Upper lobe of right lung (tissue), 1 donor: ENCODE measurements at regions not wholly inside any gene's neighbourhood (a gene's known extent, or its start where the extent isn't known, plus 50 kb on each side); places are given as distances from the start of the nearest gene placed in this dataset.
"Not testable (repeated sequence)": the region's sequence is repeated elsewhere in the genome, so short reads cannot be mapped to it uniquely, and the experiment has no call there.

Experiments
- ATAC-seq: fragments of 200-7000 bp; cut with Tn5 transposase; one replicate; pipeline ENCODE4 v1.9.1; 2020; ENCODE audit warnings: mild to moderate bottlenecking, moderate library complexity
- DNase-seq: peaks from one replicate; pipeline ENCODE4 v3.0.0-alpha.2; 2020
- H3K27ac ChIP-seq: fragments of 200-600 bp; one replicate; pipeline ENCODE4 v1.8.0; 2022
- H3K27me3 ChIP-seq: fragments of 200-600 bp; one replicate; pipeline ENCODE4 v1.8.0; 2022; ENCODE audit warnings: mild to moderate bottlenecking
- H3K36me3 ChIP-seq: fragments of 200-600 bp; one replicate; pipeline ENCODE4 v1.8.0; 2022
- H3K4me1 ChIP-seq: fragments of 200-600 bp; one replicate; pipeline ENCODE4 v1.8.0; 2022
- H3K4me3 ChIP-seq: fragments of 200-600 bp; one replicate; pipeline ENCODE4 v1.8.0; 2022; ENCODE audit warnings: mild to moderate bottlenecking
- H3K9me3 ChIP-seq: fragments of 200-600 bp; one replicate; pipeline ENCODE4 v1.8.0; 2022
- intact Hi-C: fragments of 100-400 bp; cut with DNase I; formaldehyde crosslinking; loops from one replicate; pipeline ENCODE4 v1.11.0; 2022
- TF ChIP-seq, protein P1 (sequence below): fragments of 200-600 bp; IDR thresholded peaks from one replicate; pipeline ENCODE4 v1.8.0; 2022; ENCODE audit warnings: antibody characterized with exemption
- donor health status: DM: no; HTN: yes; CAD: no; lungs with severe emphysema.

DNA sequence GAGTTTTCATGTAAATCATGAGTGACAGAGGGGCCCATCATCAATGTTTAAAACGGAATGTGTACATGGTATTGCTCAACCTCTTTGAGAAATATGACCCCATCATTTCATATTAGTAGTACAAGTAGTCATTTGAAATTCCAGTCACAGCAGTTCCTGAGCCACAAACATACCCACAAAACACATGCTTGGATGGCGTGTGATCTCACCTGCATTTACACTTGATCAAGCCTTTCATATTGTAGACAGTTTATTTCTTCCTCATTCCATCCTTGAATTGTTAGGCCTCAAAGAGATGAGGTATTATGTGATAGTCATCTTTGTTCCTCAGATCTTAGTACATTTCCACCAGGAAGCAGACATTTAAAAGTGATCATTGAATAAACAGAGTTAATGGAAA lies 96.8 kb upstream of the TAS2R1 start:
- intact Hi-C loops: no loop called here
- Histone ChIP-seq H3K27ac (no peak overlapping the region), H3K4me1 (no peaks in the 10 kb centered on the region), H3K36me3 (no peaks in the 10 kb centered on the region), H3K9me3 (no peaks in the 10 kb centered on the region), H3K4me3 (no peak overlapping the region), H3K27me3 (no peaks in the 10 kb centered on the region)
- TF ChIP-seq, protein P1, sequence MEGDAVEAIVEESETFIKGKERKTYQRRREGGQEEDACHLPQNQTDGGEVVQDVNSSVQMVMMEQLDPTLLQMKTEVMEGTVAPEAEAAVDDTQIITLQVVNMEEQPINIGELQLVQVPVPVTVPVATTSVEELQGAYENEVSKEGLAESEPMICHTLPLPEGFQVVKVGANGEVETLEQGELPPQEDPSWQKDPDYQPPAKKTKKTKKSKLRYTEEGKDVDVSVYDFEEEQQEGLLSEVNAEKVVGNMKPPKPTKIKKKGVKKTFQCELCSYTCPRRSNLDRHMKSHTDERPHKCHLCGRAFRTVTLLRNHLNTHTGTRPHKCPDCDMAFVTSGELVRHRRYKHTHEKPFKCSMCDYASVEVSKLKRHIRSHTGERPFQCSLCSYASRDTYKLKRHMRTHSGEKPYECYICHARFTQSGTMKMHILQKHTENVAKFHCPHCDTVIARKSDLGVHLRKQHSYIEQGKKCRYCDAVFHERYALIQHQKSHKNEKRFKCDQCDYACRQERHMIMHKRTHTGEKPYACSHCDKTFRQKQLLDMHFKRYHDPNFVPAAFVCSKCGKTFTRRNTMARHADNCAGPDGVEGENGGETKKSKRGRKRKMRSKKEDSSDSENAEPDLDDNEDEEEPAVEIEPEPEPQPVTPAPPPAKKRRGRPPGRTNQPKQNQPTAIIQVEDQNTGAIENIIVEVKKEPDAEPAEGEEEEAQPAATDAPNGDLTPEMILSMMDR: no peak
- DNase-seq: no peak
- ATAC-seq: no peak

DNA sequence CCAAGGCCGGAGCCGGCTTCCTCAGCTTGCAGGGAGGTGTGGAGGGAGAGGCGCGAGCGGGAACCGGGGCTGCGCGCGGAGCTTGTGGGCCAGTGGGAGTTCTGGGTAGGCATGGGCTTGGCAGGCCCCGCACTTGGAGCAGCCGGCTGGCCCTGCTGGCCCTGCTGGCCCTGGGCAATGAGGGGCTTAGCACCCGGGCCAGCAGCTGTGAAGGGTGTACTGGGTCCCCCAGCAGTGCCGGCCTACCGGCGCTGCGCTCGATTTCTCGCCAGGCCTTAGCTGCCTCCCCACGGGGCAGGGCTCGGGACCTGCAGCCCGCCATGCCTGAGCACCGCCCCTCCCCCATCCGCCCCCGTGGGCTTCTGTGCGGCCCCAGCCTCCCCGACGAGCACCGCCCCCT lies 95.1 kb upstream of the TAS2R1 start:
- ATAC-seq, H3K4me3 ChIP-seq, DNase-seq, intact Hi-C loops, H3K4me1 ChIP-seq, H3K27me3 ChIP-seq, H3K27ac ChIP-seq, H3K9me3 ChIP-seq, H3K36me3 ChIP-seq: not testable (repeated sequence)

DNA sequence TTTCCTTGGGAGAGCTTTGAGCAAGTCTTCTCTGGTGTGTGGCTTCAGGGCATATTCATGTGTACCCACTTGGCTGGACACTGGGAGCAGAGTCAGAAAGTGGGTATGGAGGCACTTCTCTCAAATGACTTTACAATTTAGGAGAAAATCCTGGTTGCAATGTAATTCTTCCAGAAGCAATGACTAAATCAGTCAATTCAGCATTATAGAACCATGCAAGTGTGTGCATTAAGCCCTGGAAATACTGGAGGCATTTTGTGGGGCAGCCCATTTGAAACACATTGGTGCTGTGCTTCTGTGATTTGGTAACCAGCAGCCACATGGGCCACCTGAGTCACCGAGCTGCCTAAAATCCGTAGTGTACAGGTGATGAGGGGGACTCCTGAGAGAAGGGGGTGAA lies 94.6 kb upstream of the TAS2R1 start:
- Histone ChIP-seq H3K4me3 (no peak overlapping the region), H3K27me3 (no peaks in the 10 kb centered on the region), H3K27ac (no peak overlapping the region), H3K36me3 (no peaks in the 10 kb centered on the region), H3K9me3 (no peaks in the 10 kb centered on the region), H3K4me1 (no peaks in the 10 kb centered on the region)
- DNase-seq (no peak), ATAC-seq (no peak)
- TF ChIP-seq, protein P1: no peak
- intact Hi-C loops: no loop called here

DNA sequence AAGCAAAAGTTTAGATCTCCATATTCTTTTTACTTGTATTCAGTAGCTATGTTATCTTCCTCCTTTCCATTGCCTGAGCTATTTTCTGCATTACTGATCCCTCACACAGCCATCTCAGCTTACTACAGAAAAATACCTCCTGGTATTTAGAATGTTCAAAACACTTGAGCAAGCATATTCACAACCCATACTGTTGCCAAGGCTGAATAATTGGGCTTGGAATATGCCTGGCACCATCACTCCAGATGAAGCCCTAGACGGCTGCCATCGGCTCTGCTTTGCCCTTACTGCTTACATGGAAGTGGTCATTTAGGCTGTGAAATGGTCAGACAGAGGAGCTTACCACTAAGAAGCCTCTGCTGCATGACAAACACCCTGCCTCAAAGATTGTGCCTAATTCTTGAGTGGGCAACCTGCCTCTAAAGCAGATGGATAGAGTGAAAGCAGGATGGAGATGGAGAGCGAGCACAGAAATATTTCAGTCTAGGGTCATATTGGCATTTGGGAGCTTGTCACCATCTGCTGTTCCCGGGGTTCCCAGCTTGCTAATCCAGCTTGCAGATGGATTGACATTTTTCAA lies 92.5 kb upstream of the TAS2R1 start:
- no peak overlapping the region for H3K27ac ChIP-seq
- no peaks in the 10 kb centered on the region for H3K27me3 ChIP-seq
- TF ChIP-seq, protein P1: no peak
- H3K9me3 ChIP-seq: no peaks in the 10 kb centered on the region
- intact Hi-C loops: no loop called here
- H3K4me3 ChIP-seq: no peak overlapping the region
- DNase-seq: no peak
- no peaks in the 10 kb centered on the region for H3K4me1 ChIP-seq
- no peak for ATAC-seq
- no peaks in the 10 kb centered on the region for H3K36me3 ChIP-seq

DNA sequence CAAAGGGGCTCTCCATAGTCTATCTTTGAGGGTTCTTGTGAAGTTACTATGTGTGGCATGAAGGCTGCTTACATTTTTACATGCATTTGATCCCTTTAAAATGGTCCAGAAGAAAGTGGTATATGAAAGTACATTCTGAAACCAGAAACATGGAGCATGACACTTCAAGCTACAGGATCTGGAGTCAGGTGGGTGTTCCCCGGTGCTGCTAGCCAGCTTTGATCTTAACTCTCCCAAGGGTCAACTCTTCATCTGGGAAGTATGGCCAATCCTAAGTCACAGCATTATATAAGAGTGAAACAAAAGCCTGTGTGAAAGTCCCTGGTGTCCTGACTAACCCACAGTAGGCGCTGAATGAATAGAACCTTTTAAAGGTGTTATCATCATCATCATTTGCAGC lies 91.0 kb upstream of the TAS2R1 start:
- Histone ChIP-seq H3K27ac (no peak overlapping the region), H3K4me1 (no peaks in the 10 kb centered on the region), H3K36me3 (no peaks in the 10 kb centered on the region), H3K27me3 (no peaks in the 10 kb centered on the region), H3K9me3 (no peaks in the 10 kb centered on the region), H3K4me3 (no peak overlapping the region)
- intact Hi-C loops: no loop called here
- TF ChIP-seq, protein P1: no peak
- no peak for DNase-seq
- no peak for ATAC-seq

DNA sequence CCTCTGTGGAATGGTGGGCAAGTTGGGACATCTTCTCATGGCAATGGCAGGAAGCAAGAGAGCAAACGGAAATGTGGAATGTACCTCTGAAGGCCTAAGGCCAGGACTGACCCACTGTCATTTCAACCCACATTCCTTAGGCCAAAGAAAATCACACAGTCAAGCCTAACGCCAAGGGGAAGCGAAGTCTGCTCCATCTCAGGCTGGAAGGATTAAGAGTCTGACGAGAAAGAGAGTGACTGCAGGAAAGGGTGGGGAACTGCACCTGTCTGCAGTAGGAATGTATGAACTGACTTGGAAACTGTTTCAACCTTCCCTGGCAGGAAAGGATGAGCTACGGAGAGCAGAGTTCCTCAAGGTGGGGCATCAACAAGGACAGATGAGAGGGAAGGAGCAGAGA lies 90.2 kb upstream of the TAS2R1 start:
- no peaks in the 10 kb centered on the region for H3K27me3 ChIP-seq
- TF ChIP-seq, protein P1: no peak
- no peak for ATAC-seq

More for the DNA sequence above, 90.2 kb upstream of the TAS2R1 start:
- intact Hi-C loops: no loop called here
- no peak for DNase-seq
- Histone ChIP-seq H3K36me3 (no peaks in the 10 kb centered on the region), H3K4me1 (no peaks in the 10 kb centered on the region), H3K27ac (no peak overlapping the region), H3K4me3 (no peak overlapping the region), H3K9me3 (no peaks in the 10 kb centered on the region)
